ENCODE measurements at regions not wholly inside any gene's neighbourhood (a gene's known extent, or its start where the extent isn't known, plus 50 kb on each side); places are given as distances from the start of the nearest gene placed in this dataset.

DNA sequence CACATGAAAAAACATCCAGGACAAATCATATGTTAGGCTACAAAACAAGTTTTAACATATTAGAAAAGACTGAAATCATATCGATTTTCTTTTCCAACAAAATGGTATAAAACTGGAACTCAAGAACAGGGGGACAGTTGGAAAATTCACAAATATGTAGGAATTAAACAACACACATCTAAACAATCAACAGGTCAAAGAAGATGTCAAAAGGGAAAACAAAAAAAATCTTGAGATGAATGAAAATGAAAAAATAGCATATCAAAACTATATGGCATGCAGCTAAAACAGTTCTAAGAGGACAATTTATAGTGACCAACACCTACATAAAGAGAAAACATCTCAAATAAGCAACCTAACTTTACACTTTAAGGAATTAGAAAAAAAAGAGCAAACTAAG lies 585.3 kb downstream of the UQCRFS1 start:
- TF ChIP-seq, protein P1, sequence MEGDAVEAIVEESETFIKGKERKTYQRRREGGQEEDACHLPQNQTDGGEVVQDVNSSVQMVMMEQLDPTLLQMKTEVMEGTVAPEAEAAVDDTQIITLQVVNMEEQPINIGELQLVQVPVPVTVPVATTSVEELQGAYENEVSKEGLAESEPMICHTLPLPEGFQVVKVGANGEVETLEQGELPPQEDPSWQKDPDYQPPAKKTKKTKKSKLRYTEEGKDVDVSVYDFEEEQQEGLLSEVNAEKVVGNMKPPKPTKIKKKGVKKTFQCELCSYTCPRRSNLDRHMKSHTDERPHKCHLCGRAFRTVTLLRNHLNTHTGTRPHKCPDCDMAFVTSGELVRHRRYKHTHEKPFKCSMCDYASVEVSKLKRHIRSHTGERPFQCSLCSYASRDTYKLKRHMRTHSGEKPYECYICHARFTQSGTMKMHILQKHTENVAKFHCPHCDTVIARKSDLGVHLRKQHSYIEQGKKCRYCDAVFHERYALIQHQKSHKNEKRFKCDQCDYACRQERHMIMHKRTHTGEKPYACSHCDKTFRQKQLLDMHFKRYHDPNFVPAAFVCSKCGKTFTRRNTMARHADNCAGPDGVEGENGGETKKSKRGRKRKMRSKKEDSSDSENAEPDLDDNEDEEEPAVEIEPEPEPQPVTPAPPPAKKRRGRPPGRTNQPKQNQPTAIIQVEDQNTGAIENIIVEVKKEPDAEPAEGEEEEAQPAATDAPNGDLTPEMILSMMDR (IDR thresholded peaks at IDR 0.05): no peak

DNA sequence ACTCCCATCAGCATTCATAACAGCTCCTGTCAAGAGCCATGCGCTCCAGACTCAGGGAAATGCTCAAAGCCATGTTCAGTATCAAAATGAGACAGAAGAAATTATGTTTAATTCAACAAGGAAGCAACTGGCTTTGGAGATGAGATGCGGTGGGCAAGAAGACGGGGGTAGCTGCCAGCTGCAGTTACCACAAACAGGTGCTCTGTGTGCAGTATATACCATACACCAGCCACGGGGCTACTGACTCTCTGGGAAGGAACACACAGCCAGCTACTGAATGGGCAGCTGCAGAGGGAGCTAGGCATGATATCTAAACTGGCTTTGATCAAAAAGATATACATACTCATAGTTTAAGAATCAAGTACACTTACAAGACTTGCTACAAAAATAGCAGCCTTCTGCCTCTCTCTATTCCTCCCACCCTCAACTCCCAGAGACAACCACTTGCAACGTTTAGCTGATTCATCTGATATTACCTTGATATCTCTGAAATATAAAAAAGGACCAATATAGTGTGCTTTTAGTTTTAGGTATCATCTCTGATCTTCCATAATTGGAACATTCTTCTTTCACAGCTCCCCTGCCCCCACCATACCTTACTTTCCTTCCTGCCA lies 593.0 kb downstream of the UQCRFS1 start:
- TF ChIP-seq, protein P1 (IDR thresholded peaks at IDR 0.05): no peak

DNA sequence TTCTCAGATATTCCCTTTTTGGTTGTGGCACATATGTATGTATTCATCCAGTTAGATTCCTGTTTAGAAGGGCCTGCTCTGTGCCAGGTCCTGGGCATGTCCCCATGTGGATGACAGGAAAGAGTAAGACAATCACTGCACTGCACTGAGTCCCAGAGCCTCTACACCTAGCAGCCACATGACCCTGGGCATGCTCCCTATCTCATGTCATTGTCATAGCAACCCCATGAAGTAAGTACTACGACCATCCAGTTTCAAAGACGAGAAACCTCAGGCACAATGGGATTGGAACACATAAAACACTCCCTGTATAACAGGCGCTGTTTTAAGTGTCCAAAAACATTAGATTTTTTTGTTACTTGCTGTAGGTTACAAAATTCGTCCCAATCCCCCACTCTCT lies 594.4 kb downstream of the UQCRFS1 start:
- TF ChIP-seq, protein P1 (IDR thresholded peaks at IDR 0.05): no peak

DNA sequence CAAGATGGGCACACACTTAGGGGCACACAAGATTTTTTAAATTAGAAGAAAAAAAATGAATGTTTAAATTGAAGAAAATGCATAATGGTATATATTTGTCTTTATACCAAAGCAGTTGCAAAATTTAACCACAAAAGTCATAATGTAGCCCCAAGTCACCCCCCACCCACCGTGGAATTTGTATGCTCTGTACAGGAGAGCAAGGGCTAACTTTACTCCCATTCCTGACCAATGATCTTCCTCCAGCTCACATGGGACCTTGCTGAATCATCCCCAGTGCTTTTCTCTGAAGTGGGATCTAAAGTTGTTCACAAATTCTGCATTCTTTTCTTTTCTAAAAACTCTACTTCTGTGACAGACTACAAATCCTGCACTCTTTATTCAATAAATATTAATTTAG lies 597.0 kb downstream of the UQCRFS1 start:
- TF ChIP-seq, protein P1 (IDR thresholded peaks at IDR 0.05): no peak

DNA sequence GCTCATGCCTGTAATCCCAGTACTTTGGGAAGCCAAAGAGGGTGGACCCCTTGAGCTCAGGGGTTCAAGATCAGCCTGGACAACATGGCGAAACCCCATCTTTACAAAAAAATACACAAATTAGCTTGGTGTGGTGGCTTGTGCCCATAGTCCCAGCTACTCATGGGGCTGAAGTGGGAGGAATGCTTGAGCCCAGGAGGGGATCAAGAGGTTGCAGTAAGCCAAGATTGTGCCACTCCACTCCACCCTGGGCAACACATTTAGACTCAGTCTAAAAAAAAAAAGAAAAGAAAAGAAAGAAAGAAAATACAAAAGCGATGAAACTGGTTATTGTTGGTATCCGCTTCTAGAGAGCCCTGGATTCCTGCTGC lies 597.4 kb downstream of the UQCRFS1 start:
- TF ChIP-seq, protein P1 (IDR thresholded peaks at IDR 0.05): no peak

DNA sequence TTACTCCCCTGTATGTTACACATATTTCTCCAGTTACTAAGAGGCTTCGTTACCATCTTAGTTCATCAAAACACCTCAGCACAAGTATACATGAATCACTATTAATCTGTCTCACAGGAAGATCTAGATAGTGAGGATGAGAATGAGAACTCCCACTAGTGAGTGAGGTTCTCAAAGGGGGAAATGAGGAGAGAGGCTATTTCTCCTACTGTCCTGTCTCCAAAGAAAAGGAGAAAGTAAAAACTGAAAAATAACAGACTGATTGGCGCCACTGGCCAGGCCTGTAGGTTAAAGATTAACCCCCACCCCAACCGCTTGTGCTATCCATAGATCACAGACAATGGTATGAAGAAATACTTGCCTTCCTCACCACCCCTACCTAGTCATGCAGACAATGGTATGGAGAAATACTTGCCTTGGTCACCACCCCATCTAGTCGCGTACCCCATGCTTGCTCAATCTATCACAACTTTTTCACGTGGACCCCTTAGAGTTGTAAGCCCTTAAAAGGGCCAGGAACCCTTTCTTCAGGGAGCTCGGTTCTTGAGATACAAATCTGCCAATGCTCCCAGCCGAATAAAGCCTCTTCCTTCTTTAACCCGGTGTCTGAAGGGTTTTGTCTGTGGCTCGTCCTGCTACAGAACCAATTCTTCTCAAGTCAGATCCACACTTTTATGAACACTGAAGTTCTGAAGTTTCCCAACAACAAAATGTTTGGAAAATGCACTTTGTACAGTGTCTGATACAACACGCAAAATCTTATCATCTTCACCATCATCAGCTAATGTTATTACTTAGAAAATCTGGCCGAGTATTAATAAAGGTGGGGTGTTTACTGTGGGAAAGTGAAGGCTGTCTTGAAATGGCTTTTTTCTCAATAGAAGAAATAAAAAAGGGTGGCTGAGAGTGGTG lies 598.1 kb downstream of the UQCRFS1 start:
- TF ChIP-seq, protein P1 (IDR thresholded peaks at IDR 0.05): no peak

DNA sequence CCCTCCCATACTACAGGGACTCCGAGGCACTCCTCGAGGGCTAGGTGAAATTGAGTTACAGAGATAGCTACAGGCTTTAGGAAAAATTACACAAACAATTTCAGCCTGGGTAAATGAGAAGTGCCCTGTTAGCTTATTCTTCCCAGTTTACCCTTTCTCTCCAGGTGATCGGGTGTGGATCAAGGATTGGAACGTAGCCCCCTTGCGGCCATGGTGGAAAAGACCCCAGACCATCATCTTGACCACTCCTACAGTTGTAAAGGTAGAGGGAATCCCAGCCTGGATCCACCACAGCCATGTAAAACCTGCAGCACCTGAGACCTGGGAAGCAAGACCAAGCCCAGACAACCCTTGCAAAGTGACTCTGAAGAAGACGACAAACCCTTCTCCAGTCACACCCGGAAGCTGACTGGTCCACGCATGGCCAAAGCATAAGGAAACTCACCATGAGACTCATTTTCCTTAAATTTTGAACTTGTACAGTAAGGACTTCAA lies 600.6 kb downstream of the UQCRFS1 start:
- TF ChIP-seq, protein P1 (IDR thresholded peaks at IDR 0.05): no peak

All from LNCAP (cell line).